ENCODE measurements at regions not wholly inside any gene's neighbourhood (a gene's known extent, or its start where the extent isn't known, plus 50 kb on each side); places are given as distances from the start of the nearest gene placed in this dataset.

DNA sequence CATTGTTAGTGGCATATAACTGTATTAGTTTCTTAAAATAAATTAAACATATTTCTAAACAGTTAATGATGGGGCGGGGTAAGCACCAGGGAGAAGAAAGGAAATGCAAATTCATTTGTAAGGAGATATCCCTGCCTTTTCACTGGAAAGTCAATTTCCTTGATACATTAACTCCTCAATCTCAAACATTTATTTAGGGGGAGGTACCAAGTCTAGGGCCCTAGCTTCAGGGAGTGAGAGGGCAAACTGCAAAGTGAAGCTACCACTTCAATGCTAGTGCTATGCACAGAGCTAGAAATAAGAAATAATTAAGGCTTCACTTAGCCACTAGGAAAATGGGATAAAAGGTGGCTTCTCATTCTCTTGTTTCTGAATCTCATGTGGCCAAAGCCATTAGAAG is 115.3 kb upstream of the FNDC3A start:
- Histone ChIP-seq H3K23me2 (ENCODE audit: low read depth, low read length) (no peaks in the 10 kb centered on the region), H2BK5ac (ENCODE audit: low read depth, low read length) (no peak overlapping the region), H3K27ac (ENCODE audit: low read depth, low read length) (no peak overlapping the region), H3K36me3 (ENCODE audit: control insufficient read depth in 2 of 4, insufficient read depth in 4 of 4, low read length in 3 of 4) (no peaks in the 10 kb centered on the region), H3K4me3 (ENCODE audit: extremely low read depth in 1 of 4, insufficient read depth in 2 of 4, low read depth in 3 of 4, low read length in 4 of 4) (no peak overlapping the region), H2BK20ac (ENCODE audit: low read length) (no peak overlapping the region), H3K9ac (replicated peaks in 1 of 4; ENCODE audit: extremely low read depth in 1 of 4, low read depth in 3 of 4, low read length in 3 of 4) (no peak overlapping the region), H2AFZ (ENCODE audit: low read length) (no peak overlapping the region), H3K4me2 (ENCODE audit: insufficient read depth in 1 of 2, low read depth in 2 of 2, low read length in 2 of 2) (no peak overlapping the region), H4K5ac (ENCODE audit: insufficient read length, low read depth, low read length) (no peak overlapping the region), H2AK5ac (ENCODE audit: low read depth, low read length) (no peak overlapping the region), H4K8ac (ENCODE audit: extremely low read depth, insufficient read depth, low read length) (no peak overlapping the region), H3K79me1 (ENCODE audit: low read depth, low read length) (no peaks in the 10 kb centered on the region), H3K18ac (ENCODE audit: extremely low read depth, low read length) (no peak overlapping the region), H2BK15ac (ENCODE audit: low read length) (no peak overlapping the region), H4K91ac (replicated peaks; ENCODE audit: insufficient read length, low read length) (no peak overlapping the region), H3K9me3 (ENCODE audit: insufficient read depth in 2 of 2, low read depth in 1 of 2, low read length in 1 of 2) (no peaks in the 10 kb centered on the region), H3K4me1 (replicated peaks in 1 of 4; ENCODE audit: control insufficient read depth in 3 of 4, insufficient read depth in 4 of 4, low read length in 3 of 4) (peaks cover 0 to 6% (median 3%) of the 10 kb centered on the region in 4 experiments; a peak in 3 of 7 replicates), H4K20me1 (replicated peaks in 1 of 2; ENCODE audit: control insufficient read depth in 1 of 2, insufficient read depth in 2 of 2, low read length in 2 of 2) (no peaks in the 10 kb centered on the region), H3K79me2 (ENCODE audit: control insufficient read depth in 1 of 2, insufficient read depth in 2 of 2, low read length in 2 of 2) (no peaks in the 10 kb centered on the region), H2BK120ac (replicated peaks; ENCODE audit: low read depth, low read length) (no peak overlapping the region), H3K56ac (replicated peaks; ENCODE audit: insufficient read length, low read depth, low read length) (no peak overlapping the region), H2BK12ac (ENCODE audit: low read depth, low read length) (no peak overlapping the region), H3K27me3 (replicated peaks in 1 of 4; ENCODE audit: control insufficient read depth in 3 of 4, extremely low read depth in 1 of 4, insufficient read depth in 3 of 4, low read length in 3 of 4) (no peaks in the 10 kb centered on the region), H3K4ac (replicated peaks; ENCODE audit: insufficient read length, low read depth, low read length) (no peak overlapping the region), H3K14ac (ENCODE audit: insufficient read length) (no peak overlapping the region), H3K23ac (ENCODE audit: insufficient read length) (no peak overlapping the region)
- FAIRE-seq (no peak), DNase-seq (ENCODE audit: low read depth in 1 of 2, low spot score in 2 of 2) (no peak)
- ChIA-PET POLR2A (ENCODE audit: partially characterized antibody) (no interaction called here), CTCF (ENCODE audit: partially characterized antibody) (no interaction called here)
- 76% methylated on average over 1 of the region's 1 CpG; no CpG with 5 or more reads in 1 of the 2 experiments for WGBS, 2 experiments (ENCODE audit: extremely low coverage in 1 of 2, insufficient coverage in 1 of 2, insufficient read length in 1 of 2, insufficient replicate concordance in 2 of 2, low coverage in 1 of 2, low lambda C conversion rate in 2 of 2, missing lambda C conversion rate in 1 of 2)
- TF ChIP-seq HDAC2 (IDR thresholded peaks at IDR 0.05; ENCODE audit: borderline replicate concordance in 1 of 2, low read depth in 2 of 2, low read length in 2 of 2) (no peak), ZNF274 (IDR thresholded peaks at IDR 0.05; ENCODE audit: borderline replicate concordance, extremely low read depth, low read length) (no peak), CTBP2 (IDR thresholded peaks at IDR 0.05; ENCODE audit: borderline replicate concordance, insufficient read depth, insufficient read length, low read length) (no peak), TCF12 (IDR thresholded peaks at IDR 0.05; ENCODE audit: low read depth, low read length) (no peak), CHD1 (IDR thresholded peaks at IDR 0.05; ENCODE audit: low read depth, low read length) (no peak), EP300 (IDR thresholded peaks at IDR 0.05; ENCODE audit: borderline replicate concordance in 1 of 2, low read depth in 2 of 2, low read length in 2 of 2) (no peak), SUZ12 (IDR thresholded peaks at IDR 0.05; ENCODE audit: low read length) (no peak), POLR2A (IDR thresholded peaks at IDR 0.05; ENCODE audit: control extremely low read depth in 1 of 2, low read depth in 2 of 2, low read length in 2 of 2) (no peak), SP1 (IDR thresholded peaks at IDR 0.05; ENCODE audit: low read depth, low read length) (no peak), EZH2 (IDR thresholded peaks at IDR 0.05; ENCODE audit: low read depth, low read length, severe bottlenecking) (no peak), SIN3A (conservative IDR thresholded peaks at IDR 0.05 in 1 of 2, IDR thresholded peaks at IDR 0.05 in 1 of 2; ENCODE audit: low read depth in 1 of 2, low read length in 2 of 2) (no peak), CREB1 (IDR thresholded peaks at IDR 0.05) (no peak), RXRA (IDR thresholded peaks at IDR 0.05; ENCODE audit: insufficient read depth, low read depth, low read length) (no peak), RFX5 (IDR thresholded peaks at IDR 0.05; ENCODE audit: borderline replicate concordance, low read depth, low read length) (no peak), TBP (IDR thresholded peaks at IDR 0.05; ENCODE audit: low read depth, low read length) (no peak)
